Forelimb muscle (tissue), 1 donor: ENCODE measurements at regions not wholly inside any gene's neighbourhood (a gene's known extent, or its start where the extent isn't known, plus 50 kb on each side); places are given as distances from the start of the nearest gene placed in this dataset.
"Not testable (repeated sequence)": the region's sequence is repeated elsewhere in the genome, so short reads cannot be mapped to it uniquely, and the experiment has no call there.

Experiments
- DNase-seq: peaks from one replicate; pipeline ENCODE4 v3.0.0-alpha.2; 2013; ENCODE audit warnings: low read depth

- not testable (repeated sequence) for DNase-seq
These were observed 102.5 kb downstream of the CDRT15L2 start for GRCh38 chr17:20681746-20682722.

- DNase-seq, result not testable (repeated sequence)
These were observed 104.2 kb downstream of the CDRT15L2 start for GRCh38 chr17:20683651-20684229.

- not testable (repeated sequence) for DNase-seq
These were observed 105.5 kb downstream of the CDRT15L2 start for GRCh38 chr17:20684975-20685374.

- not testable (repeated sequence) for DNase-seq
These were observed 108.1 kb downstream of the CDRT15L2 start for GRCh38 chr17:20687584-20687983.

- DNase-seq, result not testable (repeated sequence)
These were observed 109.7 kb downstream of the CDRT15L2 start for GRCh38 chr17:20689170-20689749.

- DNase-seq, result not testable (repeated sequence)
These were observed 113.2 kb downstream of the CDRT15L2 start for GRCh38 chr17:20692706-20693105.

GRCh38 chr17:20695871-20696270 lies 116.3 kb downstream of the CDRT15L2 start:
- not testable (repeated sequence) for DNase-seq

GRCh38 chr17:20698463-20699206 lies 119.1 kb downstream of the CDRT15L2 start:
- DNase-seq, result not testable (repeated sequence)

GRCh38 chr17:20700528-20700927 lies 121.0 kb downstream of the CDRT15L2 start:
- not testable (repeated sequence) for DNase-seq

- DNase-seq, result not testable (repeated sequence)
These were observed 121.8 kb downstream of the CDRT15L2 start for GRCh38 chr17:20701366-20701765.

- no peak for DNase-seq
These were observed 123.2 kb downstream of the CDRT15L2 start for GRCh38 chr17:20702692-20703091.

GRCh38 chr17:20703781-20704180 lies 124.3 kb downstream of the CDRT15L2 start:
- DNase-seq, result no peak

GRCh38 chr17:20705186-20705585 lies 125.7 kb downstream of the CDRT15L2 start:
- not testable (repeated sequence) for DNase-seq

- no peak for DNase-seq
These were observed 127.3 kb downstream of the CDRT15L2 start for GRCh38 chr17:20706751-20707373.

- DNase-seq, result not testable (repeated sequence)
These were observed 129.3 kb downstream of the CDRT15L2 start for GRCh38 chr17:20708821-20709220.

GRCh38 chr17:20716481-20716880 lies 137.0 kb downstream of the CDRT15L2 start:
- peak; percentile 49 for DNase-seq

- no peak for DNase-seq
These were observed 141.6 kb downstream of the CDRT15L2 start for GRCh38 chr17:20721171-20721570.

- not testable (repeated sequence) for DNase-seq
These were observed 144.9 kb downstream of the CDRT15L2 start for GRCh38 chr17:20724391-20724790.

GRCh38 chr17:20727201-20727600 lies 147.7 kb downstream of the CDRT15L2 start:
- DNase-seq, result not testable (repeated sequence)

GRCh38 chr17:20728181-20728580 lies 148.7 kb downstream of the CDRT15L2 start:
- no peak for DNase-seq

GRCh38 chr17:20731131-20731530 lies 151.6 kb downstream of the CDRT15L2 start:
- not testable (repeated sequence) for DNase-seq
